HG02623 (cell line): ENCODE measurements at regions not wholly inside any gene's neighbourhood (a gene's known extent, or its start where the extent isn't known, plus 50 kb on each side); places are given as distances from the start of the nearest gene placed in this dataset.
"Not testable (repeated sequence)": the region's sequence is repeated elsewhere in the genome, so short reads cannot be mapped to it uniquely, and the experiment has no call there.

Experiments
- ATAC-seq: cut with Tn5 transposase; IDR thresholded peaks from one replicate; pipeline ENCODE4 v1.9.1; 2021; ENCODE audit warnings: moderate library complexity; ENCODE audit not compliant: unreplicated experiment

DNA sequence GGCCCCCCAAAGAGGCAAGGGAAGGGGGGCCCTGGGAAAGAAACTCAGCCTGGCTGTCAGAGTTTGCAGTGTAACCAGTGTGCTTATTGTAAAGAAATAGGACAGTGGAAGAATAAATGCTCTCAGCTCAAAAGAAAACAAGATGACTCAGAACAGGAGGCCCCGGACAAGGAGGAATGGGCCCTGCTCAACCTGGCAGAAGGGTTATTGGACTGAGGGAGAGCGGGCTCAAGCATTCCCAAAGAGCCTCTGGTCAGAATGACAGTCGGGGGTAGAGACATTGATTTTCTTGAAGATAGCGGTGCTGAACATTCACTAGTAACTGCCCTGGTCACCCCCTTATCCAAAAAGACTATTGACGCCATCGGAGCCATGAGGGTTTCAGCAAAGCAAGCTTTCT is 100.4 kb upstream of the OSBPL11 start:
- no peak for ATAC-seq

DNA sequence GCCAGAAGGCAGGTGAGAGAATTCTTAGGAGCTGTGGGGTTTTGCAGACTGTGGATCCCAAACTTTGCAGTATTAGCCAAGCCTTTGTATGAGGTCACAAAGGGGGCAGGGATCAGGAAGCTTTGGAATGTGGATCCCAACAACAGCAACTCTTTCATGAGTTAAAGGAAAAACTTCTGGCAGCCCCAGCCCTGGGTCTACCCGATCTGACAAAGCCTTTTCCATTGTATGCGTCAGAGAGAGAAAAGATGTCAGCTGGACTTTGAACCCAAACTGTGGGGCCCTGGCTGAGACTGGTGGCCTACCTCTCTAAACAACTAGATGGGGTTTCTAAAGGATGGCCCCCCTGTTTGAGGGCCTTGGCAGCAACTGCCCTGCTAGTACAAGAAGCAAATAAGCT is 101.8 kb upstream of the OSBPL11 start:
- not testable (repeated sequence) for ATAC-seq

GRCh38 chr3:125697979-125698640 is 102.8 kb upstream of the OSBPL11 start:
- not testable (repeated sequence) for ATAC-seq

GRCh38 chr3:125715651-125716050 is 120.4 kb upstream of the OSBPL11 start:
- no peak for ATAC-seq

DNA sequence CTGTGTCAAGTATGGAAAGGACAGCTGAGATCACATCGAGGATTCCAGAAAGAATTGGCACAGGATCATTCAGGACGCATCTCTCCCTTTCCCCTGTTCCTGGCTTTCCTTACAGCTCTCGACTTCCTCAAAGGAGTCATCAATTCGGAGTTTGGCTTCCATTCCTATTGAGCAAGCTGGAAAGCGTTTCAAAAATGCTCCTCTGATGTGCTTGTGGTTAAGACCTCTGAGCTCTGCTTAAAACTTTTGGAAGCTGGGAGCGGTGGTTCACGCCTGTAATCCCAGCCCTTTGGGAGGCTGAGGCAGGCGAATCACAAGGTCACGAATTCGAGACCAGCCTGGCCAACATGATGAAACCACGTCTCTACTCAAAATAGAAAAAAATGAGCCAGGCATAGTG is 136.9 kb upstream of the OSBPL11 start:
- not testable (repeated sequence) for ATAC-seq

DNA sequence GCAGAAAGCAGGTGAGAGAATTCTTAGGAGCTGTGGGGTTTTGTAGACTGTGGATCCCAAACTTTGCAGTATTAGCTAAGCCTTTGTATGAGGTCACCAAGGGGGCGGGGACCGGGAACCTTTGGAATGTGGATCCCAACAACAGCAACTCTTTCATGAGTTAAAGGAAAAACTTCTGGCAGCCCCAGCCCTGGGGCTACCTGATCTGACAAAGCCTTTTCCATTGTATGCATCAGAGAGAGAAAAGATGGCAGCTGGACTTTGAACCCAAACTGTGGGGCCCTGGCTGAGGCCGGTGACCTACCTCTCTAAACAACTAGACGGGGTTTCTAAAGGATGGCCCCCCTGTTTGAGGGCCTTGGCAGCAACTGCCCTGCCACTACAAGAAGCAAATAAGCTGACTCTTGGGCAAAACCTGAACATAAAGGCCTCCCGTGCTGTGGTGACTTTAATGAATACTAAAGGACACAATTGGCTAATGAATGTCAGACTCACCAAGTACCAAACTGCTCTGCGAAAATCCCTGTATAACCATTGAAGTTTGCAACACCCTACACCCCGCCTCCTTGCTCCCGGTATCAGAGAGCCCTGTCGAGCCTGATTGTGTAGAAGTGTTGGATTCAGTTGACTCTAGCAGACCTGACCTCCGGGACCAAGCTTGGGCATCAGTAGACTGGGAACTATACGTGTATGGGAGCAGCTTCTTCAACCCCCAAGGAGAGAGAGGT is 146.9 kb upstream of the OSBPL11 start:
- not testable (repeated sequence) for ATAC-seq

GRCh38 chr3:125742845-125743244 is 147.5 kb upstream of the OSBPL11 start:
- ATAC-seq, result not testable (repeated sequence)

GRCh38 chr3:125757050-125757449 is 161.8 kb upstream of the OSBPL11 start:
- not testable (repeated sequence) for ATAC-seq

GRCh38 chr3:125758641-125759130 is 163.4 kb upstream of the OSBPL11 start:
- ATAC-seq, result not testable (repeated sequence)

DNA sequence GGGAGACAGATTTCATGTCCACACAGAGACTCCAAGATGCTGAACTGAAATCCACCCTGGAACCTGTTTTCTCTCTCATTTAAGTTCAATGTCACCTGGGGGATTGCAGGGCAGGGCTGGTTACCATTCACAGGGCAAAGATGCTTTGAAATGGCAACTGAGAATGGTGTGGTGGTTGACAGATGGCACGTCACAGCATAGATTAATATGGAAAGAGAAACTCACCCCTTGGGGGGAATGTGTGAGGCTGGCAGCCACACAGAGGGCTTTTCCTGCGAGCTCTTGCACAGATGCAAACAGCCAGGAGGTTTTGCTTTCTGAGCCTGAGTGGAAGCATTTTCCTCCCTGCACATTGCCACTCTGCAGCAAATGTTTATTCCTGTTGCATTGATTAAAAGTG is 167.3 kb upstream of the OSBPL11 start:
- not testable (repeated sequence) for ATAC-seq

DNA sequence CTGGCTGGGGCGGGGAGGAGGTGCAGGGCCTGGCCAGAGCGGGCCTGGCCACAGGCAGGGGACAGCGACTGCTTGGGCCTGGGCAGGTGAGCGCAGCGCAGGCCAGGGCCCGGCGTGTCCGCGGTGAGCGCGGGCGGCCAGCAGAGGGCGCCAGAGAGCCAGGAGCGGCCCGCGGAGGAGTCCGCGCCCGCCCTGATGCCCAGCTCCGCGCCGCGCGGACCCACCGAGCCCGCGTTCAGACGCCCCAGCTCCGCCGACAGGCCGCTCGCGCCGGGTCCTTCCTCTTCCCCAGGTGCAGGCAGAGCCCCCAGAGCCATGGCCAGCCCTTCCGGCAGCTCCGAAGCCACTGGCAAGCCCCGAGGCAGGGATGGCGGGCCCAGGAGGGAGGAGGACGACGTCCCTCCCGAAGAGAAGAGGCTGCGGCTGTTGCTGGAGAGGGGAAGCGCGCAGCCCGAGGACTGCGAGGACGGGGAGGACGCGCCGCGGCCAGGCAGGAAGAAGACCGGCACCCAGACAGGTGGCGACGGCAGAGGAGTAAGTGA is 171.1 kb upstream of the OSBPL11 start:
- ATAC-seq, result not testable (repeated sequence)

DNA sequence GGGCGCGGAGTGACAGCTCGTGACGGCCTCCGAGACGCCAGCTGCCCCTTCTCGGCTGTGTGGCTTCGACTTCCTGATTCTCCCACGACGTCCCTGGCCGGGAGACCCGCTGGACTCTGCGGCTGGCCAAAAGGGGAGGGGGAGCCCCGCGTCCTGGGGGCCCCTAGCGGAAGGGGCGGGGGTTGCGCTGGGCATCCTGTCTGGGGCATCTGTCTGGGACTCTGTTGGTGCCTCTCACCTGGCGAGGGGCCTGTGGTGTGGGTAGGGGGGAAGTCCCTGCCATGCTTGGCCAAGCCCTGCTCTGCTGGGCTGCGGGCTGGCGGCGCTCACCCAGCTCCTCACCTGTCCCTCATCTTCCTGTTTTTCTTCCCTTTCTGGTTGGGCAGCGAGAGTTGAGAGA is 171.6 kb upstream of the OSBPL11 start:
- ATAC-seq, result not testable (repeated sequence)

GRCh38 chr3:125767641-125768040 is 172.3 kb upstream of the OSBPL11 start:
- no peak for ATAC-seq

- ATAC-seq, result not testable (repeated sequence)
These were observed 173.5 kb upstream of the OSBPL11 start for GRCh38 chr3:125768821-125769220.

DNA sequence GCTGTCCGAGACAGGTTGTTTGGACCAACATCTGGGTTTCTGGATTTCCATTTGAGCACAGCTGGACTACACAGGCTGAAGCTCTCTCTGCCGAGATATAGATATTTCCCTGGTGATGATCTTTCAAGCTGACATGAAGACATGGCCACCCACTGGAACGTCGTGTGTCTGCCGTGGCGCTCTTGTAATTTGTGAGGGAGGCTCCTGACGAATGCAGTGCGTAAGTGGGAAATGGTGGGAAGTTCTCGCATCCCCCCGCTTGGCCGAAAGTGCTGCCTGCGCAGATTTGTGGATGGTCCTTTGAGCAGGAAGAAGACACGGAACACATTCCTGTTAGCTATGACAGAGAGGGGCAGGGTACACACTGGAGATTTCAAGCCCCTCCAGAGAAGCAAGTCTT is 176.2 kb upstream of the OSBPL11 start:
- not testable (repeated sequence) for ATAC-seq

DNA sequence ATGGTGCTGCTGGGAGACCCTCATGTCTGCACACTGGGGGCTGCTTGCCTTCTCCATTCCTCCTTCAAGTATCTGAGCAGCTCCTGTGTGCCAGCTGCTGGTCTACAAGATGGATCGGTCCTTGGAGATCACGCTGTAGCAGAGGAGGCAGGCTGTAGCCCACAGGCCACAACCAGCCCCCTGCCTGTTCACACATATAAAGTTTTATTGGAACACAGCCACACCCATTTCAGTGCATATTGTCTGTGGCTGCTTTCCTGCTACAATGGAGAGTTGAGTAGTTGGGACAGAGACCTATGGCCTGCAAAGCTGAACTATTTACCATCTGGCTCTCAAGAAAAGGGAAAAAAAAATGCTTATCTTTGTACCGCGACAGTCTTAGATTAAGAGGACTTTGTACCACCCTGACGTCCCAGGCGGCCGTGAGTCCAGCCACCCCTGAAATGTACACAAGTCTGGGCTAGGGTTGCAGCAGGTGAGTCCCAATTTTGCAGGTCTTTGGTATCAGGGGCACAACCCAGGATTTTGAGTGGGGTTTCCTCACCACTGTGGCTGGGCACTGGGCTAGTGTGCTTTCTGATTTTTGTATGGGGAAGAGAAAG is 179.2 kb upstream of the OSBPL11 start:
- not testable (repeated sequence) for ATAC-seq

- ATAC-seq, result not testable (repeated sequence)
These were observed 179.8 kb upstream of the OSBPL11 start for GRCh38 chr3:125775106-125775505.

GRCh38 chr3:125775606-125776294 is 180.5 kb upstream of the OSBPL11 start:
- ATAC-seq, result not testable (repeated sequence)

DNA sequence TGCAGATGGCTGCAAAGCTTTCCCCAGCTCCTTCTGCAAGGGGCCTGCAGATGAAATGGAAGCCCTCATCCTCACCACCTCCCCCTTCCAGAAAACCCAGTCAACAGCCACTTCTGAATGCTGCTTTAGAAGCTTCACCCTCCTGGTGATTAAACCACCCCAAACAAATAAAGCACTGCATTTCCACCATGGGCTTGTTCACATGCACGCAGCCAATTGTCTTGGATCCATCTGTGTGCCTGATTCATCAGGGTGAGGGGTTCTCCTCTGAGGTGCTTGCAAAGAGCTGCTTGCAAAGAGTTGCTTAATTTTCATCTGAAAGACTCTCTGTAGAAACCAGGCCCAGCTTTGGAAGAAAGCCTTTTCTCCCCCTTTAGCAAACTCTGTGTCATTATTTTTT is 184.0 kb upstream of the OSBPL11 start:
- ATAC-seq, result not testable (repeated sequence)

DNA sequence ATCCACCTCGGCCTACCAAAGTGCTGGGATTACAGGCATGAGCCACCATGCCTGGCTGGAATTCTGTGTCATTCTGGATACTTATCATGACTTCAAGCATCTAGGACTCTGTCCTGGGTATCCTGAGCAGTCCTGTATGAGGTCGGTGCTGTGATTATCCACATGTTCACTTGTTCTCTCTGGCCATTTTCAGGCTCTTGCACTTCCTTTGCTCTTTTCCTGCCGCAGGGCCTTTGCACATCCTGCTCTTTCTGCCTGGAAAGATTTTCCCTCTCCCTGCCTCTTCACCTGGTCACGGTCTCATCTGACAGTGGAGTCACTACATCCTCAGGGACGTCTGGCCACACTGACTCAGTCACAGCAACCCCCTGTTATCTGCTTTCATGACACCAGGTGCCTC is 184.6 kb upstream of the OSBPL11 start:
- not testable (repeated sequence) for ATAC-seq

- ATAC-seq, result not testable (repeated sequence)
These were observed 186.4 kb upstream of the OSBPL11 start for GRCh38 chr3:125781678-125782077.
